HCT116 (cell line): ENCODE measurements at regions not wholly inside any gene's neighbourhood (a gene's known extent, or its start where the extent isn't known, plus 50 kb on each side); places are given as distances from the start of the nearest gene placed in this dataset.

ENCODE experiments used
- ATAC-seq: fragments of 200-7000 bp; cut with Tn5 transposase; 2 replicates; pipeline ENCODE4 v1.9.1; 2020; ENCODE audit warnings: mild to moderate bottlenecking, moderate library complexity
- BruUV-seq: library from RNA; stranded (reverse); fragments of 400-500 nt; replicated peaks from 2 replicates; lab custom pipeline; 2021; lab: Mats Ljungman, UMichigan
- CTCF ChIA-PET: fragments of 300-600 bp; sonication (Branson Sonifier 250); formaldehyde crosslinking; loops from one replicate; lab custom pipeline; 2021; ENCODE audit warnings: antibody characterized with exemption; lab: Charles Lee
- POLR2A ChIA-PET: fragments of 300-600, 350-600 bp; sonication (Branson Sonifier 250); formaldehyde crosslinking; loops from one replicate; lab custom pipeline; 2021; ENCODE audit warnings: antibody characterized with exemption; lab: Charles Lee
- RAD21 ChIA-PET, 2 experiments: fragments of 300-600 bp; sonication (Branson Sonifier 250); formaldehyde crosslinking; loops; one replicate each; lab custom pipeline; 2023; ENCODE audit warnings: low total read pairs in 2 of 2; ENCODE audit not compliant: uncharacterized antibody in 2 of 2, unreplicated experiment in 2 of 2, low non-redundant PET in 1 of 2; lab: Charles Lee
- DNase-seq: peaks from one replicate; pipeline ENCODE4 v3.0.0-alpha.2; 2010; ENCODE audit warnings: low read depth, low spot score
- H2AFZ ChIP-seq: fragments of 200-600 bp; shearing (Covaris generic), sonication (generic); 2 replicates; pipeline ENCODE4 v1.6.1; 2017; ENCODE audit warnings: low read depth, mixed run types, mixed read lengths, antibody characterized with exemption, low read length; ENCODE audit not compliant: poor library complexity, severe bottlenecking
- H3K27ac ChIP-seq: 2 replicates; pipeline ENCODE4 v1.5.1; 2012; ENCODE audit warnings: low read depth, low read length
- H3K27me3 ChIP-seq: fragments of 200-600 bp; sonication (generic); 2 replicates; pipeline ENCODE4 v1.6.1; 2016; ENCODE audit warnings: mixed run types, low read length, mixed read lengths; ENCODE audit not compliant: insufficient read depth
- H3K36me3 ChIP-seq, 2 experiments: fragments of 200-500 bp in 1 of 2; fragments of 200-600 bp in 1 of 2; sonication (Bioruptor generic) in 1 of 2; sonication (generic) in 1 of 2; 2 replicates each; pipeline versions ENCODE4 v1.5.1 to v1.6.1; 2014 to 2016; ENCODE audit warnings: low read length in 2 of 2, inconsistent platforms in 1 of 2, mixed read lengths in 1 of 2, mixed run types in 1 of 2; ENCODE audit not compliant: insufficient read depth in 2 of 2, control insufficient read depth in 1 of 2
- H3K4me1 ChIP-seq, 2 experiments: fragments of 200-600 bp in 1 of 2; sonication (generic) in 1 of 2; 2 replicates each; pipeline versions ENCODE4 v1.5.1 to v1.6.1; 2012 to 2017; ENCODE audit warnings: low read length in 2 of 2, inconsistent platforms in 1 of 2, mild to moderate bottlenecking in 1 of 2, mixed read lengths in 1 of 2, mixed run types in 1 of 2, moderate library complexity in 1 of 2; ENCODE audit not compliant: insufficient read depth in 2 of 2, control insufficient read depth in 1 of 2
- H3K4me2 ChIP-seq: fragments of 200-600 bp; sonication (generic); 2 replicates; pipeline ENCODE4 v1.6.1; 2017; ENCODE audit warnings: mixed run types, low read length, mixed read lengths
- H3K4me3 ChIP-seq, 2 experiments: fragments of 200-600 bp in 1 of 2; sonication (generic) in 1 of 2; replicated peaks in 1 of 2; 2 replicates each; pipeline ENCODE4 v1.5.1; 2011 to 2016; ENCODE audit warnings: low read length in 2 of 2, control low read depth in 1 of 2, low read depth in 1 of 2, mild to moderate bottlenecking in 1 of 2, mixed read lengths in 1 of 2, mixed run types in 1 of 2
- H3K79me2 ChIP-seq: fragments of 200-600 bp; sonication (generic); 2 replicates; pipeline ENCODE4 v1.6.1; 2017; ENCODE audit warnings: mild to moderate bottlenecking, mixed run types, low read length, moderate library complexity, mixed read lengths; ENCODE audit not compliant: insufficient read depth
- H3K9ac ChIP-seq: fragments of 200-600 bp; sonication (generic); 2 replicates; pipeline ENCODE4 v1.6.1; 2016; ENCODE audit warnings: low read length, mixed read lengths
- H3K9me2 ChIP-seq: fragments of 200-600 bp; sonication (generic), shearing (Covaris generic); 2 replicates; pipeline ENCODE4 v1.6.1; 2017; ENCODE audit warnings: mixed run types, mild to moderate bottlenecking, moderate library complexity; ENCODE audit not compliant: insufficient read depth
- H3K9me3 ChIP-seq, 2 experiments: fragments of 200-500 bp in 1 of 2; fragments of 200-600 bp in 1 of 2; sonication (Bioruptor generic) in 1 of 2; sonication (generic) in 1 of 2; 2 replicates each; pipeline ENCODE4 v1.6.1; 2014 to 2017; ENCODE audit warnings: low read length in 2 of 2, mixed read lengths in 2 of 2, inconsistent platforms in 1 of 2, low read depth in 1 of 2, mild to moderate bottlenecking in 1 of 2, mixed run types in 1 of 2, moderate library complexity in 1 of 2; ENCODE audit not compliant: control insufficient read depth in 1 of 2, insufficient read depth in 1 of 2
- H4K20me1 ChIP-seq: fragments of 200-600 bp; sonication (generic), shearing (Covaris generic); 2 replicates; pipeline ENCODE4 v1.6.1; 2017; ENCODE audit warnings: mixed run types, mild to moderate bottlenecking, moderate library complexity; ENCODE audit not compliant: insufficient read depth
- ATF3 ChIP-seq: IDR thresholded peaks from 2 replicates; pipeline ENCODE4 v1.6.1; 2012
- CTCF ChIP-seq, 3 experiments: fragments of 200-600 bp in 1 of 3; sonication (generic) in 1 of 3; IDR thresholded peaks in 2 of 3; conservative IDR thresholded peaks in 1 of 3; 2 replicates each; pipeline ENCODE4 v1.5.1; 2012 to 2017; ENCODE audit warnings: low read depth in 2 of 3, low read length in 2 of 3, antibody characterized with exemption in 1 of 3, borderline replicate concordance in 1 of 3, control low read depth in 1 of 3, mild to moderate bottlenecking in 1 of 3, mixed read lengths in 1 of 3, mixed run types in 1 of 3, moderate library complexity in 1 of 3; ENCODE audit not compliant: insufficient read depth in 1 of 3
- EGR1 ChIP-seq: IDR thresholded peaks from 2 replicates; pipeline ENCODE4 v1.6.1; 2012; ENCODE audit warnings: low read depth
- ELF1 ChIP-seq: IDR thresholded peaks from 2 replicates; pipeline ENCODE4 v1.6.1; 2012; ENCODE audit warnings: low read depth, borderline replicate concordance
- EZH2phosphoT487 ChIP-seq: fragments of 200-600 bp; IDR thresholded peaks from 2 replicates; pipeline ENCODE4 v1.6.1; 2018; ENCODE audit warnings: antibody characterized with exemption, borderline replicate concordance
- FOSL1 ChIP-seq: IDR thresholded peaks from 2 replicates; pipeline ENCODE4 v1.6.1; 2012; ENCODE audit warnings: low read depth
- JUND ChIP-seq: IDR thresholded peaks from 2 replicates; pipeline ENCODE4 v1.6.1; 2012
- MAX ChIP-seq: IDR thresholded peaks from 2 replicates; pipeline ENCODE4 v1.6.1; 2012
- POLR2A ChIP-seq: IDR thresholded peaks from 2 replicates; pipeline ENCODE4 v1.7.0; 2011; ENCODE audit warnings: borderline replicate concordance; ENCODE audit not compliant: insufficient read depth, insufficient read length; ENCODE audit errors: extremely low read depth
- POLR2AphosphoS5 ChIP-seq: IDR thresholded peaks from 2 replicates; pipeline ENCODE4 v1.6.1; 2011; ENCODE audit warnings: mild to moderate bottlenecking, low read depth, low read length, moderate library complexity
- SIN3A ChIP-seq: IDR thresholded peaks from 2 replicates; pipeline ENCODE4 v1.6.1; 2012; ENCODE audit warnings: low read depth
- SP1 ChIP-seq: IDR thresholded peaks from 2 replicates; pipeline ENCODE4 v1.6.1; 2012; ENCODE audit warnings: low read depth
- SRF ChIP-seq: IDR thresholded peaks from 2 replicates; pipeline ENCODE4 v1.6.1; 2012; ENCODE audit warnings: low read depth
- TCF7L2 ChIP-seq: IDR thresholded peaks from 2 replicates; pipeline ENCODE4 v1.7.0; 2011; ENCODE audit warnings: borderline replicate concordance, inconsistent platforms; ENCODE audit not compliant: insufficient read depth, insufficient read length; ENCODE audit errors: extremely low read depth
- ZBTB33 ChIP-seq: IDR thresholded peaks from 2 replicates; pipeline ENCODE4 v1.6.1; 2011; ENCODE audit warnings: mild to moderate bottlenecking, low read length, moderate library complexity; ENCODE audit not compliant: insufficient replicate concordance; ENCODE audit errors: extremely low read depth
- ZNF274 ChIP-seq: fragments of 200-500 bp; sonication (Bioruptor generic); IDR thresholded peaks from 2 replicates; pipeline ENCODE4 v1.6.1; 2014; ENCODE audit warnings: mild to moderate bottlenecking, low read depth, low read length, inconsistent platforms
- intact Hi-C: fragments of 100-400 bp; cut with micrococcal nuclease; formaldehyde crosslinking; loops from 2 replicates; pipeline ENCODE4 v1.10.0; 2022
- TF ChIP-seq, protein P1 (sequence below): IDR thresholded peaks from 2 replicates; pipeline ENCODE4 v1.6.1; 2012; ENCODE audit warnings: low read depth

DNA sequence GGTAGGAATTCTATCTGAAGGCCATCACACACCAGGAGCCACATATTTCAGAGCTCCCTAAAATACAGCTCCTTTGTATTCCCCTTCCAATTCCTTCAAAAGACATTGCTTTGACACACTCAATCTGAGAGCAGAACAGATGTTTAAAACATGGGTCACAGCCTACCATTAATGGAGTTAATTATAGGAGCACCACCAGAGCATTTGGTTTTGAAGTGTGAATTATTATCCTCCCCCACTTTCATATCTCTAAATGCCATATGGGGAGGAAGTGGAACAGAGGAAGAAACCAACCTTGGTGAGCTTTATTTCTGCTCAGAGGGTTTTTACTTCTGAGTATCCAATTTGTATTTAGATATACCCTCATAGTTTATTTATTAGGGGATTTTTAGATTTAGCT lies 50.7 kb upstream of the TNFRSF21 start:
- RAD21 ChIA-PET = no interaction called here
- POLR2A ChIA-PET = no interaction called here
- DNase-seq (no peak), ATAC-seq (no peak)
- no peaks in the 10 kb centered on the region for H3K79me2 ChIP-seq
- no peaks in the 10 kb centered on the region for H3K27me3 ChIP-seq
- no peaks in the 10 kb centered on the region for H3K9me3 ChIP-seq
- H2AFZ ChIP-seq = no peak overlapping the region
- no TSS peak for BruUV-seq
- no peaks in the 10 kb centered on the region for H3K4me1 ChIP-seq
- intact Hi-C loops = no loop called here
- no peaks in the 10 kb centered on the region for H4K20me1 ChIP-seq
- no peak overlapping the region for H3K4me3 ChIP-seq
- CTCF ChIA-PET = no interaction called here
- no peaks in the 10 kb centered on the region for H3K9me2 ChIP-seq
- TF ChIP-seq CTCF (IDR thresholded peaks at IDR 0.05 in 2 of 3, conservative IDR thresholded peaks at IDR 0.05 in 1 of 3; ENCODE audit: borderline replicate concordance in 1 of 3, insufficient read depth in 1 of 3, low read depth in 2 of 3, low read length in 2 of 3) = no peak
- TF ChIP-seq ATF3 = no peak
- TF ChIP-seq TCF7L2 = no peak
- TF ChIP-seq FOSL1 = no peak
- TF ChIP-seq MAX = no peak
- no peak for TF ChIP-seq POLR2AphosphoS5
- no peak for TF ChIP-seq SP1
- TF ChIP-seq ZBTB33 = no peak
- TF ChIP-seq EZH2phosphoT487 = no peak
- TF ChIP-seq JUND = no peak
- no peak for TF ChIP-seq EGR1
- no peak for TF ChIP-seq SRF
- no peak for TF ChIP-seq POLR2A
- TF ChIP-seq ELF1 = no peak
- no peak for TF ChIP-seq ZNF274
- no peak for TF ChIP-seq SIN3A
- TF ChIP-seq, protein P1, sequence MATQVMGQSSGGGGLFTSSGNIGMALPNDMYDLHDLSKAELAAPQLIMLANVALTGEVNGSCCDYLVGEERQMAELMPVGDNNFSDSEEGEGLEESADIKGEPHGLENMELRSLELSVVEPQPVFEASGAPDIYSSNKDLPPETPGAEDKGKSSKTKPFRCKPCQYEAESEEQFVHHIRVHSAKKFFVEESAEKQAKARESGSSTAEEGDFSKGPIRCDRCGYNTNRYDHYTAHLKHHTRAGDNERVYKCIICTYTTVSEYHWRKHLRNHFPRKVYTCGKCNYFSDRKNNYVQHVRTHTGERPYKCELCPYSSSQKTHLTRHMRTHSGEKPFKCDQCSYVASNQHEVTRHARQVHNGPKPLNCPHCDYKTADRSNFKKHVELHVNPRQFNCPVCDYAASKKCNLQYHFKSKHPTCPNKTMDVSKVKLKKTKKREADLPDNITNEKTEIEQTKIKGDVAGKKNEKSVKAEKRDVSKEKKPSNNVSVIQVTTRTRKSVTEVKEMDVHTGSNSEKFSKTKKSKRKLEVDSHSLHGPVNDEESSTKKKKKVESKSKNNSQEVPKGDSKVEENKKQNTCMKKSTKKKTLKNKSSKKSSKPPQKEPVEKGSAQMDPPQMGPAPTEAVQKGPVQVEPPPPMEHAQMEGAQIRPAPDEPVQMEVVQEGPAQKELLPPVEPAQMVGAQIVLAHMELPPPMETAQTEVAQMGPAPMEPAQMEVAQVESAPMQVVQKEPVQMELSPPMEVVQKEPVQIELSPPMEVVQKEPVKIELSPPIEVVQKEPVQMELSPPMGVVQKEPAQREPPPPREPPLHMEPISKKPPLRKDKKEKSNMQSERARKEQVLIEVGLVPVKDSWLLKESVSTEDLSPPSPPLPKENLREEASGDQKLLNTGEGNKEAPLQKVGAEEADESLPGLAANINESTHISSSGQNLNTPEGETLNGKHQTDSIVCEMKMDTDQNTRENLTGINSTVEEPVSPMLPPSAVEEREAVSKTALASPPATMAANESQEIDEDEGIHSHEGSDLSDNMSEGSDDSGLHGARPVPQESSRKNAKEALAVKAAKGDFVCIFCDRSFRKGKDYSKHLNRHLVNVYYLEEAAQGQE = no peak
- H3K9ac ChIP-seq = no peak overlapping the region
- no peak overlapping the region for H3K27ac ChIP-seq
- H3K36me3 ChIP-seq = no peaks in the 10 kb centered on the region
- no peak overlapping the region for H3K4me2 ChIP-seq
